ENCODE measurements at regions not wholly inside any gene's neighbourhood (a gene's known extent, or its start where the extent isn't known, plus 50 kb on each side); places are given as distances from the start of the nearest gene placed in this dataset.
"Not testable (repeated sequence)": the region's sequence is repeated elsewhere in the genome, so short reads cannot be mapped to it uniquely, and the experiment has no call there.

DNA sequence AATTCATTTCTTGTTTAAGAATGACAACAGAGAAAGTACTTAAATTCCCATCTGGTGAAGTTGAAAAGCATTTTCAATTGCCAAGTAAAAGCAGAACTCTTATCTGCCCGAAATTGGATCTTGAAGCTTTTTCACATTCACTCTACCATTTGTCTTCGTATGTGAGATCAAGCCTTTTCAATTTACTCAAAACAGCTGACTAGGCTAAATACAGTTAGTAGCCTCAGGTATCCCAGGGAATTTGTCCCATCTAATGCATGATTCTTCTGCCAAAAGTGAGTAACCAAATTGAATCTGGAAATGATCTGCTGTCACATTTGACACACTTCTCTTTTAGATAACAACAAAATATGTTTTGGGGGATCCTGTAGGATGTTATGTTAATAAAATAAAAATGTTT lies 596.8 kb upstream of the HS3ST5 start:
- DNase-seq: no peak
- no peak for TF ChIP-seq POLR2A (IDR thresholded peaks at IDR 0.05; ENCODE audit: low read length)
- no peak for TF ChIP-seq GATA1 (IDR thresholded peaks at IDR 0.05; ENCODE audit: low read depth, low read length)

DNA sequence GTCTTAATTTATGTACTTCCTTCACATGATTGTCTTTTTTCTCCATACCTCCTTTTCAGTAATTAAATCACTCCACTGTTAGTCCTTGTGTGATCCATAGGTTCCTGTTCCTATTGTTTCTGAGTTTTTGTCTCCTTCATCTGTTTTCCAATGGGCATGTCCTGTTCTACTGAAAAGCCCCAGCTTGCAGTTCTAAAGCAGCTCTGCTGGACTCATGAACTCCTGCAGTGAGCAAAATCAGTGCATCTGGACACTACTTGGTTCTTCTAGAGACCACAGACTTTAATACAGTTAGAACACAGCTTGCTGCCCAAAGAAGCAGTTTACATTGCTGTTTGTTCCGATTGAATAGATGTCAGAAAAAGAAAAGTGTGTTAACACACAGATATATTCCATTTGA lies 593.3 kb upstream of the HS3ST5 start:
- DNase-seq: no peak

DNA sequence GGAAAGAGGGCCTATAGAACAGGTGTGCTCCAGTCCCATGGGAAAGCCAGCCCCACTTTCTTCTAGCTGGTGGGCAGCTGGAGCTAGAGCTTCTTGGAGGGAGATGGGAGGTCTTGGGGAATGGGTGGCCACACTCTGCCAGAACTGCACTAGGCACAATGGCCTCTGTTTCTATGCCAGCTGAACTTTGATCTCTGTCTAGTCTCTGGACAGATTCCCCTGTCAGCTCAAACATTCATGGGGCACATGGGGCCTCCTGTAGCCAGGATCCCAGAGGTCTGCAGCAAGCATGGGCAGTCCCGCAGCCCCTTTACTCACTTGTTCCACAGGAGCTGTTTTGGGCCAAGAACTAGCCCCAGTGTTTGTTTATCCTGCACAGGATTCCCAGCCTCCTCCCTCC lies 591.3 kb upstream of the HS3ST5 start:
- TF ChIP-seq POLR2A (IDR thresholded peaks at IDR 0.05; ENCODE audit: low read length) (no peak), GATA1 (IDR thresholded peaks at IDR 0.05; ENCODE audit: low read depth, low read length) (no peak)

More for the DNA sequence above, 593.3 kb upstream of the HS3ST5 start:
- TF ChIP-seq POLR2A (IDR thresholded peaks at IDR 0.05; ENCODE audit: low read length) (no peak), GATA1 (IDR thresholded peaks at IDR 0.05; ENCODE audit: low read depth, low read length) (no peak)

DNA sequence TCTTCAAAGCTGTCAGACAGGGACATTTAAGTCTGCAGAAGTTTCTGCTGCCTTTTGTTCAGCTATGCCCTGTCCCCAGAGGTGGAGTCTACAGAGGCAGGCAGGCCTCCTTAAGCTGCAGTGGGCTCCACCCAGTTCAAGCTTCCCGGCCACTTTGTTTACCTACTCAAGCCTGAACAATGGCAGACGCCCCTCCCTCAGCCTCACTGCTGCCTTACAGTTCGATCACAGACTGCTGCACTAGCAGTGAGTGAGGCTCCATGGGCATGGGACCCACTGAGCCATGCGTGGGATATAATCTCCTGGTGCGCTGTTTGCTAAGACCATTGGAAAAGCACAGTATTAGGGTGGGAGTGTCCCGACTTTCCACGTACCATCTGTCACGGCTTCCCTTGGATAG lies 585.9 kb upstream of the HS3ST5 start:
- not testable (repeated sequence) for DNase-seq

More for the DNA sequence above, 591.3 kb upstream of the HS3ST5 start:
- no peak for DNase-seq

DNA sequence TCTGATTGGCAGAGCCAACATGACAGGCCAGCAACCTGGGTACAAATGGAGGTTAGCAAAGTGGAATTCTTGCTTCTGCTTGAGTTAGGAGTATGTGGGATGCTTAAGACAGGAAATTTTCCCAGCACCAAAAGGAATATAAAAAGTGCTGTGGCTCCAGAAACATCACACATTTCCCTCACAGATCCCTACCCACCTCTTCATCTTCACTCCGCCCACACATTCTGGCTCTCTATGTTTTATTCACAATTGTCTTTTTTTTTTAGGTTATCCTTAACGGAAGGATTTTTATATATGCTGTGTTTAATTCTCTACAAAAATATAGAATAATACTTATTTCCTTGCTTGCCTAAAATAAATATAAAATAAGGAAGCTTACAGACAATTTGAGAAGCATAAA lies 563.3 kb upstream of the HS3ST5 start:
- DNase-seq: no peak
- no peak for TF ChIP-seq POLR2A (IDR thresholded peaks at IDR 0.05; ENCODE audit: low read length)
- TF ChIP-seq GATA1 (IDR thresholded peaks at IDR 0.05; ENCODE audit: low read depth, low read length): no peak

DNA sequence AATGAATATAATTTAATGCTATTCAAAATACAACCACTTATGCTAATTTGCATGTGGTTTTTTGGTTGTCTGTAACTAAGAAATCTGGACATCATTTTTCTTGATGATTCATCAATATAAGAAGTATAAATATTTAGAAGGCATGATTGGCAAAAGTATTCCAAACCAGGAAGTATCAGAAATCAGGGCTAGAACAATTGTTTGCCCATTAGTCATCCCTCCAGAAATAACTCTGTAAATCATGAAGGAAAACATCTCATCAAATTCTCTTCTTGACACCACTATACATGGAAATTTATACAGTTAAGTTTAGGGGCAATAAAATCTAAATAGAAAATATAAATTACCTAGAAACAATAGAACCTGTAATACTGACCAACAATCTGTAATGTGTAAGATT lies 554.7 kb upstream of the HS3ST5 start:
- TF ChIP-seq POLR2A (IDR thresholded peaks at IDR 0.05; ENCODE audit: low read length) (no peak), GATA1 (IDR thresholded peaks at IDR 0.05; ENCODE audit: low read depth, low read length) (no peak)
- DNase-seq: no peak

DNA sequence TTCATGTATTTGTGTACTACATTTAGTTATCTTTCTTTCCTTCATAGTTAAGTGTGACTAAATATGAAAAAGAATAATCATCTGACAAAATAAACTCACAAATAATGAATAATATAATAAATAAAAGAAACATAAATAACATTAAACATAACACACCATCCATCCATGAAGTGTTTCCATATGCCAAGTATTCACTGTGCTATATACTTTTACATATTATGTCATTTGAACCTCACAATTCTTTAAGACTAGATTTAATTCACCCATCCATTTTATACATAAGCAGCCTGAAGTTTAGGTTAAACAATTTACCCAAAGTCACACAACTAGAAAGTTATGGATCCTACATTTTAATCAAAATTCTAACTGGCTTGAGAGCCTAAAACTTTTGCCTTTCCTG lies 549.4 kb upstream of the HS3ST5 start:
- TF ChIP-seq GATA1 (IDR thresholded peaks at IDR 0.05; ENCODE audit: low read depth, low read length): no peak
- no peak for TF ChIP-seq POLR2A (IDR thresholded peaks at IDR 0.05; ENCODE audit: low read length)

DNA sequence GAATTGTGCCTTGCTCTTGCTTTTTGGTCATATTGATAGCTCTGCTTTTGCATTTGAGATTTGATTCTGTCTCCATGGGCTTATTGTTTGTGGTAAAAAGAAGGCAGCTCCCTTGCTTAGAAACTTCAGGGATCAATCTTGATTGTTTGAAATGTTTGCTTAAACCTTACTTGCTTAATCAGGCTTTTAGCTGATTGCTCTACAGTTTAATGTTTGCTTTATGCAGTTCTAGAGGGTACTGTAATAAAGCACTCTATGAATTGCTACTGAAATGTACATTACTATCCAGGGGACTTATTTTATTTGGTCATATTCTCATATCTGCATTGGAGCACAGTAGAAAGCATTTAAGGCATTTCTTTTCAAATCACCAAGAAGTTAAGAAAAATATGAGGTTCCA lies 545.4 kb upstream of the HS3ST5 start:
- DNase-seq: no peak
- no peak for TF ChIP-seq POLR2A (IDR thresholded peaks at IDR 0.05; ENCODE audit: low read length)
- no peak for TF ChIP-seq GATA1 (IDR thresholded peaks at IDR 0.05; ENCODE audit: low read depth, low read length)

More for the DNA sequence above, 549.4 kb upstream of the HS3ST5 start:
- DNase-seq: no peak

DNA sequence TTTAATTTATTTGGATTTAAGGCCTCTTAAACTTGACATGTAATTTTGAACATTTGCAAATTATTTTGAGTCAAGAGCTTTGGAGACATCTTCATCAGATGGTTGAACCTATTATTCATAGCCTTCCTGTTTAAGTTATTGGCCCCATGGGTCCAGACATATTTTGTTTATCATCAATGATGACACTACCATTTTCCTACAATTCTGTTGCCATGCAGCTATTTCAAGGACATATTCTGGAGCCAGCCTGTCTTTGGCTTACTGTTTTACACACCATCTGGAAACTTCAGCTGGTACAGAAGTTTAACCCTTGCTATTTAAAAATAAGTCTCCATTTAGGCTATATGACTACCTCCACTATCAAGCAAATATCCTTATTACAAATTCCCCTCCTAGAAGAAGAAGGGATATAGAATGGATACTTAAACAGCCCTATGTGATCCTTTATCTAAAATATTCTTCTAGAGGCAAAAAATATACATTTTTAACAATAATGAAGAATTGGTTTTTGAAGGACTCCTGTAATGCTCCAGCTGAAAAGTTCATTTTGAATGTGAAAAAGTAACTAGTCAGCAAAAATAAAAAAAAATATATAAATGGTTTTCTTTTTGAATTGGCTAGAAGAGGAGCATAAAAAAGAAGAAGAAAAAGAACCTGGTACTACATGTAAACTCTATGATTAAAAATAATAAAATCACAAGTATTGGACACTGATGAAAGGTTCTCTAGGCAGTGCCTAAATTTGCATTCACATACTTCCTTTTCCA lies 544.0 kb upstream of the HS3ST5 start:
- no peak for DNase-seq
- TF ChIP-seq POLR2A (IDR thresholded peaks at IDR 0.05; ENCODE audit: low read length): no peak
- no peak for TF ChIP-seq GATA1 (IDR thresholded peaks at IDR 0.05; ENCODE audit: low read depth, low read length)

DNA sequence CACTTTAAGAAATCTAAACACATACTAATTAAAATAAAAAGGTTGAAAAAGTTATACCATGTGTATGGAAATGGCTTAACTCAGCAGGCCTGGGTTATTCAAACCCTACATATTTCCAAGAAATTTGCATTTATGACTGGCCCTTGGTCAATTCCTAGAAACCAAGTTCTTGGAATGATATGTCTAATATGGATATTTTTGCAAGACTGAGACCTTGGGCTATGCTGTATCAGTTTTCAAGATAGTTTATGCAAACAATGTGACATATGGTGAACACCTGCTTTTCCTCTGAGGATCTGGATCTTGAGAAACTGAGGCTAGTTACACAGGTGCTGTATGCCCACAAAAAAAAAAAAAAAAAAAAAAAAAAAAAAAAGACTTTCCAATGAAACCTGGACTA lies 536.9 kb upstream of the HS3ST5 start:
- DNase-seq: no peak
- no peak for TF ChIP-seq GATA1 (IDR thresholded peaks at IDR 0.05; ENCODE audit: low read depth, low read length)
- no peak for TF ChIP-seq POLR2A (IDR thresholded peaks at IDR 0.05; ENCODE audit: low read length)

DNA sequence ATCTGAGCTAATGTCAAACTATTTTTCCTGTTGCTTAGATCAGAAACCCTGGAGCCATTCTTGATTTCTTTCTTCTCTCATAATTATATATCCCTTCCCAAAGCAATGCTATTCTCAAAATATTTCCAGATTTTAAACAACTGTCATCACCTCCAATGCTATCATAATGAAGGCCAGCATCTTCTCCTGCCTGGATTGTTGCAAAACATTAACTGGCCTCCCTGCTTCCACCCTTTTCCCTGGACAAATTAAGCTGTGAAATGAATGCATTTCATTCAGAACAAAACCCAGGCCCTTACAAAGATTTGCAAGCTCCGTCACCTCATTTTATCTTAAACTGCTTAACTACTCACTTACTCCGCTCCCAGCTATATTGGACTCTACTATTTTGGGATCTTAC lies 535.3 kb upstream of the HS3ST5 start:
- TF ChIP-seq POLR2A (IDR thresholded peaks at IDR 0.05; ENCODE audit: low read length): no peak
- no peak for TF ChIP-seq GATA1 (IDR thresholded peaks at IDR 0.05; ENCODE audit: low read depth, low read length)
- DNase-seq: no peak

DNA sequence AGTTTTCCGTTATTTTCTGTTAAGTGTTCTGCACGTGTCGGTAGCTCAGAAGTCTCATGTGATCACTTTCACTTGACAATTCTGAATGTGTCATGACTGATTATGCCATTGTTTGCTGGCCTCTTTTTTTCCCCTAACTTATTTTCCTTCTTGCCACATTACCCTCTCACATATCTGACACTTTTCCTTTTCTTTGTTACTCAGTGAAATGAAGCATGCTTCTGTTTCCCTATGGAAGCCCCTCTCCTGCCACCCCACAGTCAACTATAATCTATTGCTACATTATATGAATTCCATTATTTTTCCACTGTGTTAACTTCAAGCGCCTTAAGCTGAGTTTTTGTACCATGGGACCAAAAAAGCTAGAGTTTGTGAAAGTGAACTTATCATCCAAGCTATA lies 531.6 kb upstream of the HS3ST5 start:
- TF ChIP-seq POLR2A (IDR thresholded peaks at IDR 0.05; ENCODE audit: low read length) (no peak), GATA1 (IDR thresholded peaks at IDR 0.05; ENCODE audit: low read depth, low read length) (no peak)
- no peak for DNase-seq

DNA sequence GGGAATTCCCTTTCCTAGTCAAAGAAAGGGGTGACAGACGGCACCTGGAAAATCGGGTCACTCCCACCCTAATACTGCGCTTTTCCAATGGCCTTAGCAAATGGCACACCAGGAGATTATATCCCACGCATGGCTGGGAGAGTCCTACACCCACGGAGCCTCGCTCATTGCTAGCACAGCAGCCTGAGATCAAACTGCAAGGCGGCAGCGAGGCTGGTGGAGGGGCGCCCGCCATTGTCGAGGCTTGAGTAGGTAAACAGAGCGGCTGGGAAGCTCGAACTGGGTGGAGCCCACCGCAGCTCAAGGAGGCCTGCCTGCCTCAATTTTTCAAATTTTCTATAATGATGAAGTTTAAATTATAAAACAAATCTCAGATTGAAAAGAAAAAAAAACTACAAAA lies 522.7 kb upstream of the HS3ST5 start:
- not testable (repeated sequence) for DNase-seq

DNA sequence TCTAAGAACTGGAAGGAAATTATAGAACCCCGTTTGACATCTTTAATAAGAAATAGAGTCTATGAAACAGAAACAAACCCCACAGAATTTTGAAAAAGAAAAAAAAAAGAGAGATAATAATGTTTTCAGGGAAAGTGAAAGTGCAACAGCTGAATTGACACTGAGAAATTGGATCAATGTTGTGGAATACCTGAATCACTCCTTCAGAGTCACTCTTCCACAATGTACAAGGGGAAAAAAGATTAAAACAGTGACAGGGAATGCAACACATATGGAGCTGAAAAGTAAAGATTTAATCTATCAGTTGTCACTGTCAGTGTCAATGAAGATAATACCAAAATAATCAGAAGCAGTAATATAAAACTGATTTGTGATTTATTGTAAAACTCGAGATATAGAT lies 520.8 kb upstream of the HS3ST5 start:
- TF ChIP-seq GATA1 (IDR thresholded peaks at IDR 0.05; ENCODE audit: low read depth, low read length) (no peak), POLR2A (IDR thresholded peaks at IDR 0.05; ENCODE audit: low read length) (no peak)
- DNase-seq: no peak

DNA sequence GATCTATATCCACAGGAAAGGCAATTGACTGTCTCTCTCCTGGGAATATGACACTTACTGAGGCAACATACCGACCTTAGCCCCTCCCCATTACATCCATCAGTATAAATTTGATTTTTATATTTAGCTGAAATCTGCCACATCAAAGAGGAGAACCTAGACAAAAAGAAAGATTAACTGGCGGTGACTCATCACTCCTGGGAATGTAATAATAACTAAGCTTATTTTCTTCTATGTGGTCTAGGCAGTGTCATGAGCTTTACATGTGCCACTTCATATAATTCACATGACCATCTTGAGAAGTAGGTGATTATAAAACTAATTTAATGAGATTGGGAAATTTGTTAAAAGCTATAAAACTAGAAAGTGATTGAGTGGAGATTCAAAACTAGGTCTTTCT lies 520.0 kb upstream of the HS3ST5 start:
- DNase-seq: no peak
- no peak for TF ChIP-seq POLR2A (IDR thresholded peaks at IDR 0.05; ENCODE audit: low read length)
- TF ChIP-seq GATA1 (IDR thresholded peaks at IDR 0.05; ENCODE audit: low read depth, low read length): no peak

DNA sequence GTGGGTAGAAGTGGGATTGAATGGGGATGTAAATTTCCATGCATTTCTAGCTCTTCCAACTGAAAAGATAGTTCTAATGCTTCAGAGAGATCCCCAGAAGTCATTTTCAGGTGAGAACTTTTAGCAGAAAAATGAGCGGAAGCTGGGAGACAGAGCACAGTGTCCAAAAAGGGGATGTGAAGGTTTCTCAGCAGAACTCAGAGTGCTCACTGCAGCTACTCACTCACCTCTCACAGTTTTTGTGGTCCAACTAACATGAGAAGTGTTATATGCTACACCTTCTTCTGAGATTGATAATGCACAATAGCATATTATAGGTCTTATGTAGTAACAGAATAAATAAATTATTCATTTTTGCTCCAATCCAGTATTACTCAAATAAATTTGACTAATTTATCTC lies 519.2 kb upstream of the HS3ST5 start:
- DNase-seq: no peak
- TF ChIP-seq GATA1 (IDR thresholded peaks at IDR 0.05; ENCODE audit: low read depth, low read length) (no peak), POLR2A (IDR thresholded peaks at IDR 0.05; ENCODE audit: low read length) (no peak)
